ENCODE measurements at regions not wholly inside any gene's neighbourhood (a gene's known extent, or its start where the extent isn't known, plus 50 kb on each side); places are given as distances from the start of the nearest gene placed in this dataset.

DNA sequence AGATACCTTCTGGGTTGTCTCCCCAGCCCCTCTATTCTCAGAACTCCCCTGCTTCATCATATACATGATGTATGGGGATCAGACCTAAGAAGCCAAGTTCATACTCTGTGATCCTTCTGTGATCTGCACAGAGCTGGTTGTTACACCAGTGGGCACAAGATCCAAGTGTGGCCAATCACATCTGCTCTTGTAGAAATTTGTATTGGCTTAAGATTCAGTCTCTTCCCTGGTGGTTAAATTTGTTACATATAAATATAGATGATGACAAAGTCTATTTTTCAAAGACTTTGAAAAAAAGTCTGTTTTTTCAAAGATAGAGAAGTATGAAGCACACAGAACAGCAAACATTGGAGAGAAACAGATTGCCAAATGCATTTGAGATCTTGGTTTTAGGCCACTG, 135.8 kb upstream of the FGGY start:
- TF ChIP-seq POLR2A (IDR thresholded peaks at IDR 0.05; ENCODE audit: extremely low read depth, insufficient read length) (no peak), MYC (IDR thresholded peaks at IDR 0.05; ENCODE audit: low read depth, low read length) (no peak)
- TF ChIP-seq, protein P1, sequence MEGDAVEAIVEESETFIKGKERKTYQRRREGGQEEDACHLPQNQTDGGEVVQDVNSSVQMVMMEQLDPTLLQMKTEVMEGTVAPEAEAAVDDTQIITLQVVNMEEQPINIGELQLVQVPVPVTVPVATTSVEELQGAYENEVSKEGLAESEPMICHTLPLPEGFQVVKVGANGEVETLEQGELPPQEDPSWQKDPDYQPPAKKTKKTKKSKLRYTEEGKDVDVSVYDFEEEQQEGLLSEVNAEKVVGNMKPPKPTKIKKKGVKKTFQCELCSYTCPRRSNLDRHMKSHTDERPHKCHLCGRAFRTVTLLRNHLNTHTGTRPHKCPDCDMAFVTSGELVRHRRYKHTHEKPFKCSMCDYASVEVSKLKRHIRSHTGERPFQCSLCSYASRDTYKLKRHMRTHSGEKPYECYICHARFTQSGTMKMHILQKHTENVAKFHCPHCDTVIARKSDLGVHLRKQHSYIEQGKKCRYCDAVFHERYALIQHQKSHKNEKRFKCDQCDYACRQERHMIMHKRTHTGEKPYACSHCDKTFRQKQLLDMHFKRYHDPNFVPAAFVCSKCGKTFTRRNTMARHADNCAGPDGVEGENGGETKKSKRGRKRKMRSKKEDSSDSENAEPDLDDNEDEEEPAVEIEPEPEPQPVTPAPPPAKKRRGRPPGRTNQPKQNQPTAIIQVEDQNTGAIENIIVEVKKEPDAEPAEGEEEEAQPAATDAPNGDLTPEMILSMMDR (IDR thresholded peaks at IDR 0.05; ENCODE audit: low read depth, low read length), result no peak
- TF ChIP-seq, protein P2, sequence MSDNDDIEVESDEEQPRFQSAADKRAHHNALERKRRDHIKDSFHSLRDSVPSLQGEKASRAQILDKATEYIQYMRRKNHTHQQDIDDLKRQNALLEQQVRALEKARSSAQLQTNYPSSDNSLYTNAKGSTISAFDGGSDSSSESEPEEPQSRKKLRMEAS (IDR thresholded peaks at IDR 0.05; ENCODE audit: low read depth, low read length), result no peak

Measured in NB4 (cell line).